IMR-90 (cell line): ENCODE measurements at regions not wholly inside any gene's neighbourhood (a gene's known extent, or its start where the extent isn't known, plus 50 kb on each side); places are given as distances from the start of the nearest gene placed in this dataset.

Experiments used
- ATAC-seq: fragments of 200-7000 bp; cut with Tn5 transposase; 2 replicates; pipeline ENCODE4 v1.9.1; 2020; ENCODE audit warnings: low read depth, mild to moderate bottlenecking, moderate library complexity
- BruUV-seq: library from RNA; stranded (reverse); fragments of 400-500 nt; replicated peaks from 2 replicates; lab custom pipeline; 2021; lab: Mats Ljungman, UMichigan
- CTCF ChIA-PET: fragments of 300-600 bp; formaldehyde crosslinking; extraction: SDS; loops from one replicate; lab custom pipeline; 2021; ENCODE audit warnings: antibody characterized with exemption; lab: Yijun Ruan, JAX
- POLR2A ChIA-PET: fragments of 300-600 bp; sonication (Branson Sonifier 250); formaldehyde crosslinking; loops from one replicate; lab custom pipeline; 2022; ENCODE audit warnings: antibody characterized with exemption; ENCODE audit not compliant: unreplicated experiment; lab: Charles Lee
- DNase-seq: peaks from one replicate; pipeline ENCODE4 v3.0.0; 2013
- H2AFZ ChIP-seq: replicated peaks from 2 replicates; pipeline ENCODE3; 2013; ENCODE audit warnings: low read length, mild to moderate bottlenecking; ENCODE audit not compliant: poor library complexity
- H2AK5ac ChIP-seq: 2 replicates; pipeline ENCODE4 v1.6.1; 2013; ENCODE audit warnings: low read depth, low read length, inconsistent platforms
- H2AK9ac ChIP-seq: replicated peaks from 2 replicates; pipeline ENCODE3; 2013; ENCODE audit warnings: mild to moderate bottlenecking, low read depth, low read length, moderate library complexity; ENCODE audit not compliant: poor library complexity
- H2BK120ac ChIP-seq: 2 replicates; pipeline ENCODE4 v1.6.1; 2013; ENCODE audit warnings: low read depth, low read length, inconsistent platforms
- H2BK15ac ChIP-seq: 3 replicates; pipeline ENCODE4 v1.6.1; 2013; ENCODE audit warnings: low read depth, low read length, inconsistent platforms
- H2BK20ac ChIP-seq: 2 replicates; pipeline ENCODE4 v1.6.1; 2013; ENCODE audit warnings: low read depth, mild to moderate bottlenecking, inconsistent platforms, low read length, moderate library complexity
- H2BK5ac ChIP-seq: 2 replicates; pipeline ENCODE4 v1.6.1; 2013; ENCODE audit warnings: mild to moderate bottlenecking, low read depth, low read length, inconsistent platforms; ENCODE audit not compliant: poor library complexity, severe bottlenecking
- H3K14ac ChIP-seq: replicated peaks from 2 replicates; pipeline ENCODE4 v1.6.1; 2013; ENCODE audit warnings: low read depth, low read length, inconsistent platforms
- H3K18ac ChIP-seq: 2 replicates; pipeline ENCODE4 v1.6.1; 2013; ENCODE audit warnings: low read depth, low read length, control low read depth
- H3K23ac ChIP-seq: 2 replicates; pipeline ENCODE4 v1.6.1; 2013; ENCODE audit warnings: low read depth, low read length, inconsistent platforms
- H3K27ac ChIP-seq: 2 replicates; pipeline ENCODE4 v1.5.1; 2013; ENCODE audit warnings: mild to moderate bottlenecking, control low read depth, low read length; ENCODE audit not compliant: insufficient read depth
- H3K27me3 ChIP-seq: 2 replicates; pipeline ENCODE4 v1.6.1; 2013; ENCODE audit warnings: low read length; ENCODE audit not compliant: control insufficient read depth, insufficient read depth
- H3K36me3 ChIP-seq: 2 replicates; pipeline ENCODE4 v1.6.1; 2013; ENCODE audit warnings: low read length, mixed read lengths; ENCODE audit not compliant: control insufficient read depth, insufficient read depth
- H3K4ac ChIP-seq: 2 replicates; pipeline ENCODE4 v1.6.1; 2013; ENCODE audit warnings: low read depth, low read length, inconsistent platforms
- H3K4me1 ChIP-seq: 2 replicates; pipeline ENCODE4 v1.6.1; 2013; ENCODE audit warnings: low read length, mixed read lengths; ENCODE audit not compliant: control insufficient read depth, insufficient read depth
- H3K4me2 ChIP-seq: 2 replicates; pipeline ENCODE4 v1.6.1; 2013; ENCODE audit warnings: low read depth, mild to moderate bottlenecking, control low read depth, low read length, moderate library complexity
- H3K4me3 ChIP-seq: 2 replicates; pipeline ENCODE4 v1.5.1; 2013; ENCODE audit warnings: low read depth, mild to moderate bottlenecking, control low read depth, low read length, moderate library complexity; ENCODE audit not compliant: insufficient read depth
- H3K56ac ChIP-seq: 2 replicates; pipeline ENCODE4 v1.6.1; 2013; ENCODE audit warnings: low read length, inconsistent platforms; ENCODE audit not compliant: insufficient read depth; ENCODE audit errors: extremely low read depth
- H3K79me1 ChIP-seq, 2 experiments: 2 replicates each; pipeline ENCODE4 v1.6.1; 2013; ENCODE audit warnings: low read length in 2 of 2, inconsistent platforms in 1 of 2, low read depth in 1 of 2
- H3K9ac ChIP-seq: 2 replicates; pipeline ENCODE4 v1.6.1; 2013; ENCODE audit warnings: low read depth, low read length, control low read depth
- H3K9me1 ChIP-seq: 2 replicates; pipeline ENCODE4 v1.6.1; 2013; ENCODE audit warnings: low read length, inconsistent platforms; ENCODE audit not compliant: insufficient read depth
- H3K9me3 ChIP-seq: 2 replicates; pipeline ENCODE4 v1.6.1; 2013; ENCODE audit warnings: low read length; ENCODE audit not compliant: control insufficient read depth, insufficient read depth
- H4K20me1 ChIP-seq: 2 replicates; pipeline ENCODE4 v1.6.1; 2013; ENCODE audit warnings: low read length, inconsistent platforms; ENCODE audit not compliant: insufficient read depth
- H4K5ac ChIP-seq: 2 replicates; pipeline ENCODE4 v1.6.1; 2013; ENCODE audit warnings: mild to moderate bottlenecking, low read depth, low read length, control low read depth
- H4K8ac ChIP-seq, 2 experiments: 2 replicates each; pipeline ENCODE4 v1.6.1; 2013; ENCODE audit warnings: low read depth in 2 of 2, low read length in 2 of 2, control low read depth in 1 of 2, inconsistent platforms in 1 of 2
- H4K91ac ChIP-seq: 2 replicates; pipeline ENCODE4 v1.6.1; 2013; ENCODE audit warnings: low read depth, low read length, inconsistent platforms; ENCODE audit not compliant: insufficient read depth
- BHLHE40 ChIP-seq: fragments of 150-350 bp; IDR thresholded peaks from 2 replicates; pipeline ENCODE4 v1.6.1; 2016; ENCODE audit warnings: mild to moderate bottlenecking, low read depth, low read length
- CEBPB ChIP-seq: IDR thresholded peaks from 2 replicates; pipeline ENCODE4 v1.6.1; 2012; ENCODE audit warnings: low read depth, low read length, improper control_type of control experiment
- FOS ChIP-seq: fragments of 150-350 bp; IDR thresholded peaks from 2 replicates; pipeline ENCODE4 v1.6.1; 2016; ENCODE audit warnings: low read depth, low read length
- MAFK ChIP-seq: IDR thresholded peaks from 2 replicates; pipeline ENCODE4 v1.6.1; 2012; ENCODE audit warnings: low read depth, low read length, improper control_type of control experiment
- MAZ ChIP-seq: IDR thresholded peaks from 2 replicates; pipeline ENCODE4 v1.6.1; 2012; ENCODE audit warnings: low read depth, mild to moderate bottlenecking, low read length, improper control_type of control experiment, moderate library complexity, borderline replicate concordance
- MXI1 ChIP-seq: IDR thresholded peaks from 2 replicates; pipeline ENCODE4 v1.6.1; 2012; ENCODE audit warnings: low read depth, mild to moderate bottlenecking, low read length, moderate library complexity, borderline replicate concordance
- NFE2L2 ChIP-seq: fragments of 150-350 bp; IDR thresholded peaks from 2 replicates; pipeline ENCODE4 v1.6.1; 2016; ENCODE audit warnings: low read depth, mild to moderate bottlenecking, low read length
- POLR2A ChIP-seq: IDR thresholded peaks from 2 replicates; pipeline ENCODE4 v1.6.1; 2012; ENCODE audit warnings: mild to moderate bottlenecking, low read depth, low read length
- RCOR1 ChIP-seq: IDR thresholded peaks from 2 replicates; pipeline ENCODE4 v1.6.1; 2012; ENCODE audit warnings: mild to moderate bottlenecking, low read length, improper control_type of control experiment; ENCODE audit not compliant: insufficient replicate concordance
- RFX5 ChIP-seq: IDR thresholded peaks from 2 replicates; pipeline ENCODE4 v1.8.0; 2012; ENCODE audit warnings: low read depth, mild to moderate bottlenecking, low read length, moderate library complexity
- SMC3 ChIP-seq: fragments of 150-350 bp; IDR thresholded peaks from 2 replicates; pipeline ENCODE4 v1.6.1; 2016; ENCODE audit warnings: low read depth, mild to moderate bottlenecking, antibody characterized with exemption, low read length, moderate library complexity
- WGBS, 2 experiments: methylation state at CpG; one replicate each; pipeline versions ENCODE4 v1.1.5 to v1.1.7; 2013; ENCODE audit warnings: missing lambda C conversion rate in 2 of 2; ENCODE audit not compliant: insufficient read length in 1 of 2; ENCODE audit errors: extremely low coverage in 2 of 2; 5-methylcytosine and 5-hydroxymethylcytosine counted together
- dilution Hi-C: fragments of 300-500 bp; cut with HindIII; formaldehyde crosslinking; loops from one replicate; pipeline ENCODE4 v1.14.3; 2018; ENCODE audit warnings: low sequenced_read_pairs; ENCODE audit not compliant: unreplicated experiment
- in situ Hi-C: fragments of 300-500 bp; cut with MboI; formaldehyde crosslinking; loops from 3 replicates; pipeline ENCODE4 v1.14.3; 2019; ENCODE audit warnings: low sequenced_read_pairs, inconsistent platforms, mixed read lengths
- intact Hi-C: fragments of 100-400 bp; cut with micrococcal nuclease; formaldehyde crosslinking; loops from 2 replicates; pipeline ENCODE4 v1.10.0; 2022
- TF ChIP-seq, protein P1 (sequence below): fragments of 150-350 bp; IDR thresholded peaks from 2 replicates; pipeline ENCODE4 v1.6.1; 2017; ENCODE audit warnings: mild to moderate bottlenecking, antibody characterized with exemption, low read length, low read depth
- TF ChIP-seq, protein P2 (sequence below): conservative IDR thresholded peaks from 2 replicates; pipeline ENCODE4 v1.5.1; 2012; ENCODE audit warnings: mild to moderate bottlenecking, low read depth, low read length, improper control_type of control experiment
- TF ChIP-seq, protein P3 (sequence below): fragments of 150-350 bp; IDR thresholded peaks from 2 replicates; pipeline ENCODE4 v1.6.1; 2016; ENCODE audit warnings: low read depth, mild to moderate bottlenecking, low read length, moderate library complexity, borderline replicate concordance

DNA sequence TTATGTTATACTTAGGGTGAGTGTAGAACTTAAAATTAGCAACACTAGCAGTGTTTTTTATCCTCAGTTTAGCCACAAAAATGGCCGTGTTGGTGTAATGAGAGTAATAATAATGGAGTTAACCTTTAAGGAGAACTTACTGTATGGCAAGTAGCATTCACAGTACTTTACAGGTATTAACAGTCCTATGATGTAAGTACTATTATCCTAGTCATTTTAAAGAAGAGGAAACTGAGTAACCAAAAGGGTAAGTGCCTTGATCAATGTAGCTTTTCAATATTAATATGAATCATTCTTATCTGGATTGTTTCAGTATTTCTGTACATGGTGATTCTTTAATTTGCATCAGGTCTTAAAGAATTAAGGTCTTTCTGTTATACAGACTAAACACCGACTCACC, 170.3 kb downstream of the CD47 start:
- Histone ChIP-seq H2AFZ (no peak overlapping the region), H3K56ac (no peak overlapping the region), H2AK5ac (no peak overlapping the region), H3K27ac (no peak overlapping the region), H4K8ac (no peak overlapping the region), H4K5ac (no peak overlapping the region), H4K91ac (no peak overlapping the region), H3K4ac (no peak overlapping the region), H2BK5ac (no peak overlapping the region), H4K20me1 (no peaks in the 10 kb centered on the region), H3K18ac (no peak overlapping the region), H3K4me3 (no peak overlapping the region), H3K9me3 (0 out of 2 replicates have a peak, but pooled peaks cover 2% of the 10 kb centered on the region), H3K36me3 (no peaks in the 10 kb centered on the region), H2BK20ac (no peak overlapping the region), H3K9ac (no peak overlapping the region), H3K4me1 (no peaks in the 10 kb centered on the region), H3K9me1 (no peaks in the 10 kb centered on the region), H3K4me2 (no peak overlapping the region), H2BK15ac (no peak overlapping the region), H3K79me1 (no peaks in the 10 kb centered on the region), H2AK9ac (no peak overlapping the region), H3K23ac (no peak overlapping the region), H3K27me3 (peaks cover 23% of the 10 kb centered on the region), H2BK120ac (no peak overlapping the region), H3K14ac (no peak overlapping the region)
- intact Hi-C loops (no loop called here), dilution Hi-C loops (no loop called here), in situ Hi-C loops (loop anchor here (10.0 kb wide), 2 partner anchors 166 to 686 kb away; no protein-coding TSS in a partner anchor)
- POLR2A ChIA-PET = no interaction called here
- no peak for ATAC-seq
- CTCF ChIA-PET = no interaction called here
- no CpG with 5 or more reads among the region's 2 CpGs for WGBS, 2 experiments
- no peak for DNase-seq
- no TSS peak for BruUV-seq
- TF ChIP-seq MXI1 (no peak), POLR2A (no peak), SMC3 (no peak), CEBPB (no peak), RCOR1 (no peak), MAFK (no peak), RFX5 (no peak), NFE2L2 (no peak), BHLHE40 (no peak), FOS (no peak), MAZ (no peak)
- TF ChIP-seq, protein P1, sequence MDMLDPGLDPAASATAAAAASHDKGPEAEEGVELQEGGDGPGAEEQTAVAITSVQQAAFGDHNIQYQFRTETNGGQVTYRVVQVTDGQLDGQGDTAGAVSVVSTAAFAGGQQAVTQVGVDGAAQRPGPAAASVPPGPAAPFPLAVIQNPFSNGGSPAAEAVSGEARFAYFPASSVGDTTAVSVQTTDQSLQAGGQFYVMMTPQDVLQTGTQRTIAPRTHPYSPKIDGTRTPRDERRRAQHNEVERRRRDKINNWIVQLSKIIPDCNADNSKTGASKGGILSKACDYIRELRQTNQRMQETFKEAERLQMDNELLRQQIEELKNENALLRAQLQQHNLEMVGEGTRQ = no peak
- TF ChIP-seq, protein P2, sequence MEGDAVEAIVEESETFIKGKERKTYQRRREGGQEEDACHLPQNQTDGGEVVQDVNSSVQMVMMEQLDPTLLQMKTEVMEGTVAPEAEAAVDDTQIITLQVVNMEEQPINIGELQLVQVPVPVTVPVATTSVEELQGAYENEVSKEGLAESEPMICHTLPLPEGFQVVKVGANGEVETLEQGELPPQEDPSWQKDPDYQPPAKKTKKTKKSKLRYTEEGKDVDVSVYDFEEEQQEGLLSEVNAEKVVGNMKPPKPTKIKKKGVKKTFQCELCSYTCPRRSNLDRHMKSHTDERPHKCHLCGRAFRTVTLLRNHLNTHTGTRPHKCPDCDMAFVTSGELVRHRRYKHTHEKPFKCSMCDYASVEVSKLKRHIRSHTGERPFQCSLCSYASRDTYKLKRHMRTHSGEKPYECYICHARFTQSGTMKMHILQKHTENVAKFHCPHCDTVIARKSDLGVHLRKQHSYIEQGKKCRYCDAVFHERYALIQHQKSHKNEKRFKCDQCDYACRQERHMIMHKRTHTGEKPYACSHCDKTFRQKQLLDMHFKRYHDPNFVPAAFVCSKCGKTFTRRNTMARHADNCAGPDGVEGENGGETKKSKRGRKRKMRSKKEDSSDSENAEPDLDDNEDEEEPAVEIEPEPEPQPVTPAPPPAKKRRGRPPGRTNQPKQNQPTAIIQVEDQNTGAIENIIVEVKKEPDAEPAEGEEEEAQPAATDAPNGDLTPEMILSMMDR = no peak
- TF ChIP-seq, protein P3, sequence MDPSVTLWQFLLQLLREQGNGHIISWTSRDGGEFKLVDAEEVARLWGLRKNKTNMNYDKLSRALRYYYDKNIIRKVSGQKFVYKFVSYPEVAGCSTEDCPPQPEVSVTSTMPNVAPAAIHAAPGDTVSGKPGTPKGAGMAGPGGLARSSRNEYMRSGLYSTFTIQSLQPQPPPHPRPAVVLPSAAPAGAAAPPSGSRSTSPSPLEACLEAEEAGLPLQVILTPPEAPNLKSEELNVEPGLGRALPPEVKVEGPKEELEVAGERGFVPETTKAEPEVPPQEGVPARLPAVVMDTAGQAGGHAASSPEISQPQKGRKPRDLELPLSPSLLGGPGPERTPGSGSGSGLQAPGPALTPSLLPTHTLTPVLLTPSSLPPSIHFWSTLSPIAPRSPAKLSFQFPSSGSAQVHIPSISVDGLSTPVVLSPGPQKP = no peak
